Bone marrow (tissue), 2 donors: ENCODE measurements at regions not wholly inside any gene's neighbourhood (a gene's known extent, or its start where the extent isn't known, plus 50 kb on each side); places are given as distances from the start of the nearest gene placed in this dataset.
"Not testable (repeated sequence)": the region's sequence is repeated elsewhere in the genome, so short reads cannot be mapped to it uniquely, and the experiment has no call there.

Source experiments
- DNase-seq, 2 donors: peaks; one replicate each; lab custom pipeline; 2025; lab: John Stamatoyannopoulos, UW

- DNase-seq: no peak
Measured at GRCh38 chr4:81595798-81596610, 124.3 kb upstream of the RASGEF1B start.

- no peak for DNase-seq
Measured at GRCh38 chr4:81595287-81595686, 123.6 kb upstream of the RASGEF1B start.

- no peak for DNase-seq
Measured at GRCh38 chr4:81594490-81595159, 122.9 kb upstream of the RASGEF1B start.

GRCh38 chr4:81592701-81593100, 121.0 kb upstream of the RASGEF1B start:
- no peak for DNase-seq

GRCh38 chr4:81590596-81590995, 118.9 kb upstream of the RASGEF1B start:
- no peak for DNase-seq

GRCh38 chr4:81589262-81589661, 117.6 kb upstream of the RASGEF1B start:
- DNase-seq: no peak

GRCh38 chr4:81586706-81587105, 115.0 kb upstream of the RASGEF1B start:
- no peak for DNase-seq

- not testable (repeated sequence) for DNase-seq
Measured at GRCh38 chr4:81580994-81581374, 109.3 kb upstream of the RASGEF1B start.

GRCh38 chr4:81580346-81580993, 108.8 kb upstream of the RASGEF1B start:
- DNase-seq: no peak

- DNase-seq: no peak
Measured at GRCh38 chr4:81577392-81577791, 105.7 kb upstream of the RASGEF1B start.

GRCh38 chr4:81574991-81575390, 103.3 kb upstream of the RASGEF1B start:
- DNase-seq: no peak

GRCh38 chr4:81573840-81574239, 102.1 kb upstream of the RASGEF1B start:
- DNase-seq: no peak

GRCh38 chr4:81572402-81572801, 100.7 kb upstream of the RASGEF1B start:
- no peak for DNase-seq

- DNase-seq: no peak
Measured at GRCh38 chr4:81571105-81571504, 99.4 kb upstream of the RASGEF1B start.

- DNase-seq: no peak
Measured at GRCh38 chr4:81566161-81566591, 94.5 kb upstream of the RASGEF1B start.

- DNase-seq: no peak
Measured at GRCh38 chr4:81565142-81565870, 93.6 kb upstream of the RASGEF1B start.

- no peak for DNase-seq
Measured at GRCh38 chr4:81564025-81564424, 92.3 kb upstream of the RASGEF1B start.

GRCh38 chr4:81562093-81562492, 90.4 kb upstream of the RASGEF1B start:
- DNase-seq: peak in 1 of 2 donors; percentile 78

- DNase-seq: no peak
Measured at GRCh38 chr4:81557306-81557705, 85.6 kb upstream of the RASGEF1B start.

GRCh38 chr4:81555489-81555888, 83.8 kb upstream of the RASGEF1B start:
- DNase-seq: no peak

- no peak for DNase-seq
Measured at GRCh38 chr4:81552086-81552485, 80.4 kb upstream of the RASGEF1B start.

GRCh38 chr4:81550388-81550859, 78.7 kb upstream of the RASGEF1B start:
- DNase-seq: no peak
